GM11168 (cell line): ENCODE measurements at regions not wholly inside any gene's neighbourhood (a gene's known extent, or its start where the extent isn't known, plus 50 kb on each side); places are given as distances from the start of the nearest gene placed in this dataset.

Experiments
- in situ Hi-C: fragments of 300-500 bp; cut with MboI; formaldehyde crosslinking; loops from one replicate; pipeline ENCODE4 v1.12.0; 2022; ENCODE audit warnings: low sequenced_read_pairs; ENCODE audit not compliant: unreplicated experiment

GRCh38 chr21:39033878-39034589, 149.2 kb downstream of the PSMG1 start:
- in situ Hi-C loops = no loop called here

GRCh38 chr21:39029900-39030884, 153.1 kb downstream of the PSMG1 start:
- in situ Hi-C loops = no loop called here

- in situ Hi-C loops = no loop called here
These were observed 154.0 kb downstream of the PSMG1 start for GRCh38 chr21:39029086-39029755.

GRCh38 chr21:39025198-39025597, 158.1 kb downstream of the PSMG1 start:
- in situ Hi-C loops = no loop called here

GRCh38 chr21:39024538-39024937, 158.7 kb downstream of the PSMG1 start:
- in situ Hi-C loops = no loop called here

- in situ Hi-C loops = no loop called here
These were observed 160.2 kb downstream of the PSMG1 start for GRCh38 chr21:39022863-39023693.

GRCh38 chr21:39022466-39022862, 160.8 kb downstream of the PSMG1 start:
- in situ Hi-C loops = no loop called here

- in situ Hi-C loops = no loop called here
These were observed 161.2 kb downstream of the PSMG1 start for GRCh38 chr21:39022035-39022434.

- in situ Hi-C loops = no loop called here
These were observed 161.8 kb downstream of the PSMG1 start for GRCh38 chr21:39021478-39021832.

- in situ Hi-C loops = no loop called here
These were observed 162.3 kb downstream of the PSMG1 start for GRCh38 chr21:39020751-39021477.

- in situ Hi-C loops = no loop called here
These were observed 164.5 kb downstream of the PSMG1 start for GRCh38 chr21:39018730-39019129.

GRCh38 chr21:39016740-39017315, 166.4 kb downstream of the PSMG1 start:
- in situ Hi-C loops = no loop called here

- in situ Hi-C loops = no loop called here
These were observed 168.5 kb downstream of the PSMG1 start for GRCh38 chr21:39014747-39015146.

- in situ Hi-C loops = no loop called here
These were observed 170.7 kb downstream of the PSMG1 start for GRCh38 chr21:39012326-39013230.

- in situ Hi-C loops = no loop called here
These were observed 171.3 kb downstream of the PSMG1 start for GRCh38 chr21:39011911-39012310.

GRCh38 chr21:39010629-39011404, 172.4 kb downstream of the PSMG1 start:
- in situ Hi-C loops = no loop called here

GRCh38 chr21:39009587-39010225, 173.5 kb downstream of the PSMG1 start:
- in situ Hi-C loops = no loop called here
